ENCODE measurements at regions not wholly inside any gene's neighbourhood (a gene's known extent, or its start where the extent isn't known, plus 50 kb on each side); places are given as distances from the start of the nearest gene placed in this dataset.
A peak's percentile ranks its signal among the peaks of the same experiment; 100 is the strongest.

- Histone ChIP-seq H3K9ac (ENCODE audit: low read depth, low read length, poor library complexity) (no peak overlapping the region), H2AK5ac (ENCODE audit: low read depth, low read length) (no peak overlapping the region), H3K9me3 (replicated peaks in 1 of 2; ENCODE audit: control insufficient read depth in 2 of 2, insufficient read depth in 1 of 2, low read depth in 1 of 2, low read length in 2 of 2) (no peaks in the 10 kb centered on the region), H3K4me1 (ENCODE audit: control insufficient read depth in 2 of 2, insufficient read depth in 1 of 2, low read depth in 1 of 2, low read length in 2 of 2) (no peaks in the 10 kb centered on the region), H2BK15ac (ENCODE audit: low read length) (no peak overlapping the region), H3K4me2 (ENCODE audit: insufficient read depth, low read length, poor library complexity, severe bottlenecking) (no peak overlapping the region), H3K18ac (ENCODE audit: low read length) (no peak overlapping the region), H3K4ac (ENCODE audit: low read length) (no peak overlapping the region), H4K91ac (ENCODE audit: low read depth, low read length, poor library complexity) (no peak overlapping the region), H3K14ac (ENCODE audit: low read length) (no peak overlapping the region), H3K79me1 (ENCODE audit: low read depth, low read length) (no peaks in the 10 kb centered on the region), H3K27me3 (ENCODE audit: control insufficient read depth in 3 of 3, insufficient read depth in 3 of 3, low read depth in 1 of 3, low read length in 3 of 3) (no peaks in the 10 kb centered on the region), H2BK12ac (ENCODE audit: low read length) (no peak overlapping the region), H3K27ac (replicated peaks; ENCODE audit: low read length) (no peak overlapping the region), H3K4me3 (ENCODE audit: low read length in 2 of 2) (no peak overlapping the region), H2BK5ac (ENCODE audit: low read length) (no peak overlapping the region), H3K36me3 (replicated peaks in 1 of 2; ENCODE audit: control insufficient read depth in 2 of 2, insufficient read depth in 2 of 2, low read length in 2 of 2) (no peaks in the 10 kb centered on the region), H4K8ac (ENCODE audit: low read depth, low read length) (no peak overlapping the region), H2AFZ (ENCODE audit: low read length) (no peak overlapping the region), H2BK120ac (ENCODE audit: low read depth, low read length) (no peak overlapping the region), H3K23ac (ENCODE audit: low read depth, low read length, poor library complexity) (no peak overlapping the region)
- no peak for DNase-seq (ENCODE audit: low spot score)
- WGBS, 2 donors (ENCODE audit: extremely low coverage in 2 of 2, insufficient read length in 2 of 2, insufficient replicate concordance in 1 of 2): no CpG with 5 or more reads among the region's 4 CpGs
These were observed 99.1 kb downstream of the ARL4A start for GRCh38 chr7:12786494-12786893.

DNA sequence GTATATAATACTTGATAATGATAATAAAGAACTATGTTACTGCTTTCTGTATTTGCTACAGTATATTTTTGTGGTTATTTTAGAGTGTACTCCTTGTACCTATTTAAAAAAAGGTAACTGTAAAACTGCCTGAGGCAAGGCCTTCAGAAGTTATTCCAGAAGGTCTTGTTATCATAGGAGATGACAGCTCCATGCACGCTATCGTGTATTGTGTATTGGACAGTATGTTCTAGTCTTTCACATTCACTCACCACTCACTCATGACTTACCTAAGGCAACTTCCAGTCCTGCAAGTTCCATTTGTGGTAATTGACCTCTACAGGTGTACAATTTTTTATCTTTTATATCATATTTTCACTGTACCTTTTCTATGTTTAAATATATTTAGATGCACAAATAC is 100.7 kb downstream of the ARL4A start:
- Histone ChIP-seq H3K14ac (ENCODE audit: low read length) (no peak overlapping the region), H2BK12ac (ENCODE audit: low read length) (no peak overlapping the region), H3K18ac (ENCODE audit: low read length) (no peak overlapping the region), H3K9ac (ENCODE audit: low read depth, low read length, poor library complexity) (no peak overlapping the region), H2BK15ac (ENCODE audit: low read length) (no peak overlapping the region), H2AK5ac (ENCODE audit: low read depth, low read length) (no peak overlapping the region), H3K23ac (ENCODE audit: low read depth, low read length, poor library complexity) (no peak overlapping the region), H4K91ac (ENCODE audit: low read depth, low read length, poor library complexity) (no peak overlapping the region), H3K4me1 (ENCODE audit: control insufficient read depth in 2 of 2, insufficient read depth in 1 of 2, low read depth in 1 of 2, low read length in 2 of 2) (no peaks in the 10 kb centered on the region), H3K4ac (ENCODE audit: low read length) (no peak overlapping the region), H3K27ac (replicated peaks; ENCODE audit: low read length) (no peak overlapping the region), H3K4me3 (ENCODE audit: low read length in 2 of 2) (no peak overlapping the region), H3K4me2 (ENCODE audit: insufficient read depth, low read length, poor library complexity, severe bottlenecking) (no peak overlapping the region), H4K8ac (ENCODE audit: low read depth, low read length) (no peak overlapping the region), H3K79me1 (ENCODE audit: low read depth, low read length) (no peaks in the 10 kb centered on the region), H3K9me3 (replicated peaks in 1 of 2; ENCODE audit: control insufficient read depth in 2 of 2, insufficient read depth in 1 of 2, low read depth in 1 of 2, low read length in 2 of 2) (no peaks in the 10 kb centered on the region), H2BK120ac (ENCODE audit: low read depth, low read length) (no peak overlapping the region), H3K36me3 (replicated peaks in 1 of 2; ENCODE audit: control insufficient read depth in 2 of 2, insufficient read depth in 2 of 2, low read length in 2 of 2) (no peaks in the 10 kb centered on the region), H3K27me3 (ENCODE audit: control insufficient read depth in 3 of 3, insufficient read depth in 3 of 3, low read depth in 1 of 3, low read length in 3 of 3) (no peaks in the 10 kb centered on the region), H2BK5ac (ENCODE audit: low read length) (no peak overlapping the region), H2AFZ (ENCODE audit: low read length) (no peak overlapping the region)
- no peak for DNase-seq (ENCODE audit: low spot score)
- no CpG with 5 or more reads among the region's 2 CpGs for whole genome bisulfite sequencing, 2 donors (ENCODE audit: extremely low coverage in 2 of 2, insufficient read length in 2 of 2, insufficient replicate concordance in 1 of 2)

- Histone ChIP-seq H3K4me3 (ENCODE audit: low read length in 2 of 2) (no peak overlapping the region), H2BK120ac (ENCODE audit: low read depth, low read length) (no peak overlapping the region), H3K27ac (replicated peaks; ENCODE audit: low read length) (no peak overlapping the region), H3K36me3 (replicated peaks in 1 of 2; ENCODE audit: control insufficient read depth in 2 of 2, insufficient read depth in 2 of 2, low read length in 2 of 2) (no peaks in the 10 kb centered on the region), H3K4me2 (ENCODE audit: insufficient read depth, low read length, poor library complexity, severe bottlenecking) (no peak overlapping the region), H3K27me3 (ENCODE audit: control insufficient read depth in 3 of 3, insufficient read depth in 3 of 3, low read depth in 1 of 3, low read length in 3 of 3) (no peaks in the 10 kb centered on the region), H2AFZ (ENCODE audit: low read length) (no peak overlapping the region), H2BK12ac (ENCODE audit: low read length) (no peak overlapping the region), H3K9me3 (replicated peaks in 1 of 2; ENCODE audit: control insufficient read depth in 2 of 2, insufficient read depth in 1 of 2, low read depth in 1 of 2, low read length in 2 of 2) (no peaks in the 10 kb centered on the region), H4K8ac (ENCODE audit: low read depth, low read length) (no peak overlapping the region), H3K9ac (ENCODE audit: low read depth, low read length, poor library complexity) (no peak overlapping the region), H3K23ac (ENCODE audit: low read depth, low read length, poor library complexity) (no peak overlapping the region), H3K14ac (ENCODE audit: low read length) (no peak overlapping the region), H3K18ac (ENCODE audit: low read length) (no peak overlapping the region), H4K91ac (ENCODE audit: low read depth, low read length, poor library complexity) (no peak overlapping the region), H3K4me1 (ENCODE audit: control insufficient read depth in 2 of 2, insufficient read depth in 1 of 2, low read depth in 1 of 2, low read length in 2 of 2) (no peaks in the 10 kb centered on the region), H3K79me1 (ENCODE audit: low read depth, low read length) (no peaks in the 10 kb centered on the region), H3K4ac (ENCODE audit: low read length) (no peak overlapping the region), H2AK5ac (ENCODE audit: low read depth, low read length) (no peak overlapping the region), H2BK5ac (ENCODE audit: low read length) (no peak overlapping the region), H2BK15ac (ENCODE audit: low read length) (no peak overlapping the region)
- DNase-seq (ENCODE audit: low spot score): no peak
- WGBS, 2 donors (ENCODE audit: extremely low coverage in 2 of 2, insufficient read length in 2 of 2, insufficient replicate concordance in 1 of 2): no CpG with 5 or more reads among the region's 4 CpGs
These were observed 101.2 kb downstream of the ARL4A start for GRCh38 chr7:12788591-12788990.

- no peak overlapping the region for H3K14ac ChIP-seq (ENCODE audit: low read length)
- H2BK15ac ChIP-seq (ENCODE audit: low read length): no peak overlapping the region
- H3K23ac ChIP-seq (ENCODE audit: low read depth, low read length, poor library complexity): no peak overlapping the region
- no peak overlapping the region for H3K4ac ChIP-seq (ENCODE audit: low read length)
- no peak overlapping the region for H4K91ac ChIP-seq (ENCODE audit: low read depth, low read length, poor library complexity)
- H3K36me3 ChIP-seq (replicated peaks in 1 of 2; ENCODE audit: control insufficient read depth in 2 of 2, insufficient read depth in 2 of 2, low read length in 2 of 2): no peaks in the 10 kb centered on the region
- H2AK5ac ChIP-seq (ENCODE audit: low read depth, low read length): no peak overlapping the region
- H2BK120ac ChIP-seq (ENCODE audit: low read depth, low read length): no peak overlapping the region
- no peak overlapping the region for H3K27ac ChIP-seq (replicated peaks; ENCODE audit: low read length)
- H3K79me1 ChIP-seq (ENCODE audit: low read depth, low read length): no peaks in the 10 kb centered on the region
- no peak for DNase-seq (ENCODE audit: low spot score)
- H3K9ac ChIP-seq (ENCODE audit: low read depth, low read length, poor library complexity): no peak overlapping the region
- no peak overlapping the region for H4K8ac ChIP-seq (ENCODE audit: low read depth, low read length)
- H3K27me3 ChIP-seq (ENCODE audit: control insufficient read depth in 3 of 3, insufficient read depth in 3 of 3, low read depth in 1 of 3, low read length in 3 of 3): no peaks in the 10 kb centered on the region
- H3K18ac ChIP-seq (ENCODE audit: low read length): no peak overlapping the region
- no peak overlapping the region for H2BK12ac ChIP-seq (ENCODE audit: low read length)
- H3K9me3 ChIP-seq (replicated peaks in 1 of 2; ENCODE audit: control insufficient read depth in 2 of 2, insufficient read depth in 1 of 2, low read depth in 1 of 2, low read length in 2 of 2): no peaks in the 10 kb centered on the region
- H3K4me3 ChIP-seq (ENCODE audit: low read length in 2 of 2): peak overlapping the region in 1 of 2 donors; percentile 70
- H2BK5ac ChIP-seq (ENCODE audit: low read length): no peak overlapping the region
- WGBS, 2 donors (ENCODE audit: extremely low coverage in 2 of 2, insufficient read length in 2 of 2, insufficient replicate concordance in 1 of 2): 100% methylated on average over 1 of the region's 3 CpGs; no CpG with 5 or more reads in 1 of the 2 donors
- peaks cover 0 to 3% of the 10 kb centered on the region in 2 donors for H3K4me1 ChIP-seq (ENCODE audit: control insufficient read depth in 2 of 2, insufficient read depth in 1 of 2, low read depth in 1 of 2, low read length in 2 of 2)
- no peak overlapping the region for H3K4me2 ChIP-seq (ENCODE audit: insufficient read depth, low read length, poor library complexity, severe bottlenecking)
- no peak overlapping the region for H2AFZ ChIP-seq (ENCODE audit: low read length)
These were observed 107.4 kb downstream of the ARL4A start for GRCh38 chr7:12794722-12795302.

Measured in neuronal stem cell (in vitro differentiated cells).